DOHH2 (cell line): ENCODE measurements at regions not wholly inside any gene's neighbourhood (a gene's known extent, or its start where the extent isn't known, plus 50 kb on each side); places are given as distances from the start of the nearest gene placed in this dataset.
"Not testable (repeated sequence)": the region's sequence is repeated elsewhere in the genome, so short reads cannot be mapped to it uniquely, and the experiment has no call there.

Experiments used
- H3F3A ChIP-seq: fragments of 200-600 bp; sonication (generic), shearing (Covaris generic); 2 replicates; pipeline ENCODE4 v1.6.0; 2016; ENCODE audit warnings: antibody characterized with exemption, mild to moderate bottlenecking; ENCODE audit not compliant: control insufficient read depth, insufficient read depth
- H3K27ac ChIP-seq: fragments of 200-600 bp; sonication (generic); 2 replicates; pipeline ENCODE4 v1.5.1; 2014; ENCODE audit warnings: low read depth, mild to moderate bottlenecking, low read length, moderate library complexity
- H3K27me3 ChIP-seq: fragments of 200-600 bp; sonication (generic); 2 replicates; pipeline ENCODE4 v1.6.1; 2014; ENCODE audit warnings: mild to moderate bottlenecking, low read length, mixed read lengths; ENCODE audit not compliant: control insufficient read depth
- H3K36me3 ChIP-seq: fragments of 200-600 bp; sonication (generic); 2 replicates; pipeline ENCODE4 v1.6.1; 2014; ENCODE audit warnings: mild to moderate bottlenecking, low read length, moderate library complexity, mixed read lengths; ENCODE audit not compliant: control insufficient read depth
- H3K4me1 ChIP-seq: fragments of 200-600 bp; sonication (generic); 2 replicates; pipeline ENCODE4 v1.6.1; 2014; ENCODE audit warnings: mild to moderate bottlenecking, low read length, mixed read lengths; ENCODE audit not compliant: control insufficient read depth
- H3K4me2 ChIP-seq: fragments of 200-600 bp; sonication (generic); 2 replicates; pipeline ENCODE4 v1.6.0; 2014; ENCODE audit warnings: mild to moderate bottlenecking, low read length, moderate library complexity
- H3K4me3 ChIP-seq: fragments of 200-600 bp; sonication (generic); 2 replicates; pipeline ENCODE4 v1.5.1; 2014; ENCODE audit warnings: mild to moderate bottlenecking, low read length, mixed read lengths
- H3K79me2 ChIP-seq: fragments of 200-600 bp; sonication (generic); 2 replicates; pipeline ENCODE4 v1.6.1; 2014; ENCODE audit warnings: mild to moderate bottlenecking, low read length, mixed read lengths; ENCODE audit not compliant: control insufficient read depth
- H3K9me2 ChIP-seq: fragments of 200-600 bp; sonication (generic); replicated peaks from 2 replicates; pipeline ENCODE4 v1.6.1; 2014; ENCODE audit warnings: mild to moderate bottlenecking, low read length, mixed read lengths; ENCODE audit not compliant: control insufficient read depth
- H3K9me3 ChIP-seq: fragments of 200-600 bp; sonication (generic); 2 replicates; pipeline ENCODE4 v1.6.1; 2014; ENCODE audit warnings: antibody characterized with exemption, low read length, mixed read lengths; ENCODE audit not compliant: control insufficient read depth, insufficient read depth
- H4K20me1 ChIP-seq: fragments of 200-600 bp; sonication (generic); 2 replicates; pipeline ENCODE4 v1.6.0; 2014; ENCODE audit warnings: low read depth, mild to moderate bottlenecking, antibody characterized with exemption, low read length, moderate library complexity; ENCODE audit not compliant: control insufficient read depth, insufficient read depth
- CTCF ChIP-seq: fragments of 200-600 bp; sonication (generic); IDR thresholded peaks from one replicate; pipeline ENCODE4 v1.5.1; 2014; ENCODE audit warnings: antibody characterized with exemption, mild to moderate bottlenecking, low read depth, low read length; ENCODE audit not compliant: poor library complexity, severe bottlenecking
- EZH2phosphoT487 ChIP-seq: fragments of 200-600 bp; sonication (generic); IDR thresholded peaks from 2 replicates; pipeline ENCODE4 v1.6.1; 2017; ENCODE audit warnings: borderline replicate concordance, mild to moderate bottlenecking, antibody characterized with exemption, low read length, moderate library complexity, mixed read lengths

- Histone ChIP-seq H3K4me2 (no peak overlapping the region), H4K20me1 (no peaks in the 10 kb centered on the region), H3K79me2 (no peaks in the 10 kb centered on the region), H3K9me2 (no peaks in the 10 kb centered on the region), H3K27me3 (no peaks in the 10 kb centered on the region), H3K4me3 (no peak overlapping the region), H3K4me1 (no peaks in the 10 kb centered on the region), H3F3A (no peaks in the 10 kb centered on the region), H3K9me3 (no peaks in the 10 kb centered on the region), H3K27ac (no peak overlapping the region), H3K36me3 (no peaks in the 10 kb centered on the region)
- TF ChIP-seq EZH2phosphoT487 (no peak), CTCF (no peak)
Observed at GRCh38 chr1:96598416-96599168, 123.0 kb upstream of the PTBP2 start.

GRCh38 chr1:96604620-96605019 is 117.0 kb upstream of the PTBP2 start:
- H4K20me1 ChIP-seq, H3K4me3 ChIP-seq: not testable (repeated sequence)

GRCh38 chr1:96617375-96617774 is 104.2 kb upstream of the PTBP2 start:
- not testable (repeated sequence) for H4K20me1 ChIP-seq, H3K4me2 ChIP-seq, H3K36me3 ChIP-seq

More at GRCh38 chr1:96604620-96605019, 117.0 kb upstream of the PTBP2 start:
- H3K9me3 ChIP-seq, H3K27me3 ChIP-seq, H3F3A ChIP-seq, H3K4me1 ChIP-seq, H3K36me3 ChIP-seq, H3K9me2 ChIP-seq, H3K79me2 ChIP-seq, H3K4me2 ChIP-seq, H3K27ac ChIP-seq: not testable (repeated sequence)

GRCh38 chr1:96632045-96632664 is 89.4 kb upstream of the PTBP2 start:
- H3K9me2 ChIP-seq: no peaks in the 10 kb centered on the region
- H3K27me3 ChIP-seq: no peaks in the 10 kb centered on the region
- no peaks in the 10 kb centered on the region for H3F3A ChIP-seq
- H3K79me2 ChIP-seq: no peaks in the 10 kb centered on the region
- H4K20me1 ChIP-seq: no peaks in the 10 kb centered on the region
- H3K36me3 ChIP-seq: no peaks in the 10 kb centered on the region
- H3K4me1 ChIP-seq: no peaks in the 10 kb centered on the region
- no peaks in the 10 kb centered on the region for H3K9me3 ChIP-seq
- H3K4me2 ChIP-seq: no peak overlapping the region
- H3K27ac ChIP-seq: no peak overlapping the region
- H3K4me3 ChIP-seq: no peak overlapping the region
- TF ChIP-seq EZH2phosphoT487: no peak
- TF ChIP-seq CTCF: no peak

More at GRCh38 chr1:96617375-96617774, 104.2 kb upstream of the PTBP2 start:
- not testable (repeated sequence) for H3F3A ChIP-seq, H3K4me1 ChIP-seq, H3K4me3 ChIP-seq, H3K27me3 ChIP-seq, H3K9me2 ChIP-seq, H3K79me2 ChIP-seq, H3K27ac ChIP-seq, H3K9me3 ChIP-seq
